GM13976 (cell line): ENCODE measurements at regions not wholly inside any gene's neighbourhood (a gene's known extent, or its start where the extent isn't known, plus 50 kb on each side); places are given as distances from the start of the nearest gene placed in this dataset.

Source experiments
- DNase-seq: peaks from one replicate; pipeline ENCODE4 v3.0.0; 2012; ENCODE audit warnings: low spot score
- in situ Hi-C: fragments of 300-500 bp; cut with MboI; formaldehyde crosslinking; loops from one replicate; pipeline ENCODE4 v1.12.0; 2022; ENCODE audit warnings: low sequenced_read_pairs, mixed read lengths, inconsistent platforms; ENCODE audit not compliant: unreplicated experiment
- TF ChIP-seq, protein P1 (sequence below): IDR thresholded peaks from 2 replicates; pipeline ENCODE4 v1.5.1; 2012; ENCODE audit warnings: borderline replicate concordance, mild to moderate bottlenecking; ENCODE audit not compliant: insufficient read depth; ENCODE audit errors: extremely low read depth, missing control alignments, control extremely low read depth

- DNase-seq: no peak
- TF ChIP-seq, protein P1, sequence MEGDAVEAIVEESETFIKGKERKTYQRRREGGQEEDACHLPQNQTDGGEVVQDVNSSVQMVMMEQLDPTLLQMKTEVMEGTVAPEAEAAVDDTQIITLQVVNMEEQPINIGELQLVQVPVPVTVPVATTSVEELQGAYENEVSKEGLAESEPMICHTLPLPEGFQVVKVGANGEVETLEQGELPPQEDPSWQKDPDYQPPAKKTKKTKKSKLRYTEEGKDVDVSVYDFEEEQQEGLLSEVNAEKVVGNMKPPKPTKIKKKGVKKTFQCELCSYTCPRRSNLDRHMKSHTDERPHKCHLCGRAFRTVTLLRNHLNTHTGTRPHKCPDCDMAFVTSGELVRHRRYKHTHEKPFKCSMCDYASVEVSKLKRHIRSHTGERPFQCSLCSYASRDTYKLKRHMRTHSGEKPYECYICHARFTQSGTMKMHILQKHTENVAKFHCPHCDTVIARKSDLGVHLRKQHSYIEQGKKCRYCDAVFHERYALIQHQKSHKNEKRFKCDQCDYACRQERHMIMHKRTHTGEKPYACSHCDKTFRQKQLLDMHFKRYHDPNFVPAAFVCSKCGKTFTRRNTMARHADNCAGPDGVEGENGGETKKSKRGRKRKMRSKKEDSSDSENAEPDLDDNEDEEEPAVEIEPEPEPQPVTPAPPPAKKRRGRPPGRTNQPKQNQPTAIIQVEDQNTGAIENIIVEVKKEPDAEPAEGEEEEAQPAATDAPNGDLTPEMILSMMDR: no peak
- in situ Hi-C loops: no loop called here
These were observed 744.7 kb downstream of the EPHA3 start for GRCh38 chr3:89851974-89852621.

DNA sequence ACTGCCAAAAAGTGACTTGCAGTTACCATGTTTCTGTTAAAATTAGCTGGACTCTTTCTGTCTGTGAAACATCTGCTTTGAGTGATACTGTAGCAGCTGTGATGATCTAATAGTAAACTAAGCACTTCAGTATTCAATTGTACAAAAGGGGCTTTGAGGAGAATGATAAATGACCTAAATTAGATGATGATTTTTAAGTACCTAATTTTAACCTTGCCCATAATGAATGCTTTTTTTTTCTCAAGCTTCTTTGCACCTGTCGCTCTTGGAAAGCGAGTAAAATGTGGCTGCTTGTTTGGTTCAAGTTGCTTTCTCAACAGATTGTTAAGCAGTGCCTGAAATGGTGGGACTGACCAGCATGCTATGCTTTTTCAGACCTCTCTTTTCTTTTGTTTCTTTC is 752.3 kb downstream of the EPHA3 start:
- TF ChIP-seq, protein P1: no peak
- in situ Hi-C loops: no loop called here
- no peak for DNase-seq

DNA sequence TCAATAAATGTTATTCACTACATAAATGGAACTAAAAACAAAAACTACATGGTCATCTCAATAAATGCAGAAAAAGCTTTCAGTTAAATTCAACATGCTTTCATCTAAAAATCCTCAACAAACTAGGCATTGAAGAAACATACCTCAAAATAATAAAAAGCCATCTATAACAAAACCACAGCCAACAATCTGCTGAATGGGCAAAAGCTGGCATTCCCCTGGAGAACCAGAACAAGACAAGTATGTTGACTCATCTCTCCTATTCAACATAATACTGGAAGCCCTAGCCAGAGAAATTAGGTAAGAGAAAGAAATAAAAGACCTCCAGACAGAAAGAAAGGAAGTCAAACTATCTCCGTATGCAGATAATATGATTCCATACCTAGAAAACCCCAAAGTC is 759.9 kb downstream of the EPHA3 start:
- in situ Hi-C loops: no loop called here
- DNase-seq: no peak
- TF ChIP-seq, protein P1: no peak

GRCh38 chr3:89876116-89876515 is 768.7 kb downstream of the EPHA3 start:
- in situ Hi-C loops: no loop called here
- TF ChIP-seq, protein P1: no peak
- no peak for DNase-seq

DNA sequence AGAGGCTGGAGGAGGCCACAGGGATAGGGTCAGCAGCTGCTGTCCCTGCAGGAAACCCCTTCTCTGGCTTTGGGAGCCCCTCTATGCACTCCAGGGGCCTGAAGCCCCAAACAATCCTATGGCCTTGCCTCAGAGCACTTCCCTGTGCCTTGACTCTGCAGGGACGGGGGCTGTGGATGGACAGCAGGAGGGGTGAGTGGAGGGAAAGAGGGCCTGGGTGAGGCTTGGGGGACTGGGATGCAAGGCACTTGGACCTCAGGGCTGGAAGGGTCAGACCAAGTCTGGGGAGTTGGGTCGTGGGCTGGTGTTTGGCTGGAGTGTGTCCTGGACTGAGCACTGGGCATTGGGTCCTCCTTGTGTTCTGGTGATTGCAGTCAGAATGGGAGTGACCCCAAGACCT is 769.8 kb downstream of the EPHA3 start:
- DNase-seq: no peak
- TF ChIP-seq, protein P1: no peak
- in situ Hi-C loops: no loop called here

- in situ Hi-C loops: no loop called here
- TF ChIP-seq, protein P1: no peak
- no peak for DNase-seq
These were observed 782.0 kb downstream of the EPHA3 start for GRCh38 chr3:89889386-89889785.
